Neural cell (in vitro differentiated cells): ENCODE measurements at regions not wholly inside any gene's neighbourhood (a gene's known extent, or its start where the extent isn't known, plus 50 kb on each side); places are given as distances from the start of the nearest gene placed in this dataset.

Experiments used
- H2AFZ ChIP-seq: fragments of 200-600, 300-800 bp; sonication (generic), shearing (Covaris generic); 2 replicates; pipeline ENCODE4 v1.6.0; 2014; ENCODE audit warnings: low read depth, mild to moderate bottlenecking, antibody characterized with exemption, low read length, moderate library complexity
- H3F3A ChIP-seq: fragments of 200-600 bp; shearing (Covaris generic); 2 replicates; pipeline ENCODE4 v1.6.1; 2016; ENCODE audit warnings: mild to moderate bottlenecking, moderate library complexity, mixed read lengths, antibody characterized with exemption, low read length; ENCODE audit not compliant: insufficient read depth, poor library complexity, severe bottlenecking
- H3K27ac ChIP-seq: fragments of 200-600, 300-800 bp; sonication (generic), shearing (Covaris generic); 2 replicates; pipeline ENCODE4 v1.5.1; 2014; ENCODE audit warnings: mild to moderate bottlenecking, low read length, moderate library complexity
- H3K27me3 ChIP-seq: fragments of 300-800, 200-600 bp; sonication (generic), shearing (Covaris generic); 2 replicates; pipeline ENCODE4 v1.6.0; 2014; ENCODE audit warnings: mild to moderate bottlenecking, low read depth, low read length, moderate library complexity; ENCODE audit not compliant: insufficient read depth
- H3K36me3 ChIP-seq: fragments of 300-800, 200-600 bp; sonication (generic), shearing (Covaris generic); 2 replicates; pipeline ENCODE4 v1.5.1; 2014; ENCODE audit warnings: mild to moderate bottlenecking, antibody characterized with exemption, low read length, moderate library complexity; ENCODE audit not compliant: insufficient read depth
- H3K4me2 ChIP-seq: fragments of 300-800, 200-600 bp; sonication (generic), shearing (Covaris generic); 2 replicates; pipeline ENCODE4 v1.6.0; 2014; ENCODE audit warnings: mild to moderate bottlenecking, low read length
- H3K4me3 ChIP-seq: fragments of 300-800, 200-600 bp; sonication (generic), shearing (Covaris generic); 2 replicates; pipeline ENCODE4 v1.5.1; 2014; ENCODE audit warnings: mild to moderate bottlenecking, low read length, moderate library complexity
- H3K79me2 ChIP-seq: fragments of 200-600 bp; shearing (Covaris generic); replicated peaks from 2 replicates; pipeline ENCODE4 v1.6.0; 2014; ENCODE audit warnings: mild to moderate bottlenecking, low read length, moderate library complexity; ENCODE audit not compliant: insufficient read depth
- H3K9ac ChIP-seq: fragments of 300-800, 200-600 bp; sonication (generic), shearing (Covaris generic); 2 replicates; pipeline ENCODE4 v1.6.1; 2016; ENCODE audit warnings: mild to moderate bottlenecking, low read length, mixed read lengths
- H3K9me2 ChIP-seq: fragments of 200-600 bp; shearing (Covaris generic); 2 replicates; pipeline ENCODE4 v1.6.1; 2016; ENCODE audit warnings: mild to moderate bottlenecking, low read length, mixed read lengths; ENCODE audit not compliant: insufficient read depth
- H3K9me3 ChIP-seq: fragments of 200-600, 300-800 bp; sonication (generic), shearing (Covaris generic); 2 replicates; pipeline ENCODE4 v1.6.1; 2016; ENCODE audit warnings: mild to moderate bottlenecking, mixed run types, low read length, moderate library complexity, mixed read lengths
- H4K20me1 ChIP-seq: fragments of 200-600 bp; shearing (Covaris generic); 2 replicates; pipeline ENCODE4 v1.6.1; 2016; ENCODE audit warnings: mild to moderate bottlenecking, mixed run types; ENCODE audit not compliant: insufficient read depth
- EP300 ChIP-seq: fragments of 450-650 bp; conservative IDR thresholded peaks from 2 replicates; pipeline ENCODE4 v1.6.1; 2014; ENCODE audit warnings: antibody characterized with exemption, mild to moderate bottlenecking, moderate library complexity; ENCODE audit not compliant: poor library complexity, severe bottlenecking
- EZH2 ChIP-seq: fragments of 200-600, 300-800 bp; shearing (Covaris generic), sonication (generic); IDR thresholded peaks from 2 replicates; pipeline ENCODE4 v1.6.1; 2014; ENCODE audit warnings: antibody characterized with exemption, low read length, borderline replicate concordance, mild to moderate bottlenecking; ENCODE audit not compliant: insufficient read depth, poor library complexity, severe bottlenecking
- MXI1 ChIP-seq: fragments of 450-650 bp; conservative IDR thresholded peaks from 2 replicates; pipeline ENCODE4 v1.6.1; 2014; ENCODE audit warnings: antibody characterized with exemption, mild to moderate bottlenecking; ENCODE audit not compliant: poor library complexity, severe bottlenecking
- POLR2AphosphoS5 ChIP-seq: IDR thresholded peaks from 2 replicates; pipeline ENCODE4 v1.6.1; 2012
- RAD21 ChIP-seq: fragments of 450-650 bp; conservative IDR thresholded peaks from 2 replicates; pipeline ENCODE4 v1.6.1; 2014; ENCODE audit warnings: antibody characterized with exemption, mild to moderate bottlenecking, moderate library complexity
- SMC3 ChIP-seq: fragments of 450-650 bp; conservative IDR thresholded peaks from 2 replicates; pipeline ENCODE4 v1.6.1; 2014; ENCODE audit warnings: antibody characterized with exemption, mild to moderate bottlenecking, moderate library complexity; ENCODE audit not compliant: poor library complexity
- TAF1 ChIP-seq: IDR thresholded peaks from 2 replicates; pipeline ENCODE4 v1.6.1; 2012; ENCODE audit warnings: low read depth
- TF ChIP-seq, protein P1 (sequence below): IDR thresholded peaks from 2 replicates; pipeline ENCODE4 v1.6.1; 2012; ENCODE audit warnings: borderline replicate concordance
- TF ChIP-seq, protein P2 (sequence below): fragments of 450-650 bp; IDR thresholded peaks from 2 replicates; pipeline ENCODE4 v1.5.1; 2014; ENCODE audit warnings: antibody characterized with exemption, mild to moderate bottlenecking, moderate library complexity; ENCODE audit not compliant: poor library complexity, severe bottlenecking

DNA sequence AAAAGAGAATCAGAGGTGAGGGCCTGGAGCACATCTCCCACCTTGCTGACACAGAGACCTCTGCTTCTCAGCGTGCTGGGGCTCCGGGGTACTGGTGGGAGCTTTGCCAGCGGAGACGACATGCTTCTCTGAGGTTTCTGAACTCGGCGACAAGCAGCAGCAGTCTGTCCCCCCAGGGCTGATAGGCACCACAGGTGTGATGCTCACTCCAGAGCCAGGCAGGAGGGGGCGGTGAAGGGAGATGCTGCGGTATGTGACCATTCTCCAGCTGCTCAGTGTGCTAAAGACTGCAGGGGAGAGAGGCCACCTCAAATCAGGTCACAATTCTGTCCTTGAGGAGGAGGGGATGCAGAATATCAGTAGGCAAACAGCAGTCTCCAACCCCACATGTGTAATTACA is 219.9 kb downstream of the ALDH8A1 start:
- no peaks in the 10 kb centered on the region for H3F3A ChIP-seq
- TF ChIP-seq RAD21 (no peak), EZH2 (no peak), EP300 (no peak), POLR2AphosphoS5 (no peak), TAF1 (no peak), MXI1 (no peak), SMC3 (no peak)
- TF ChIP-seq, protein P1, sequence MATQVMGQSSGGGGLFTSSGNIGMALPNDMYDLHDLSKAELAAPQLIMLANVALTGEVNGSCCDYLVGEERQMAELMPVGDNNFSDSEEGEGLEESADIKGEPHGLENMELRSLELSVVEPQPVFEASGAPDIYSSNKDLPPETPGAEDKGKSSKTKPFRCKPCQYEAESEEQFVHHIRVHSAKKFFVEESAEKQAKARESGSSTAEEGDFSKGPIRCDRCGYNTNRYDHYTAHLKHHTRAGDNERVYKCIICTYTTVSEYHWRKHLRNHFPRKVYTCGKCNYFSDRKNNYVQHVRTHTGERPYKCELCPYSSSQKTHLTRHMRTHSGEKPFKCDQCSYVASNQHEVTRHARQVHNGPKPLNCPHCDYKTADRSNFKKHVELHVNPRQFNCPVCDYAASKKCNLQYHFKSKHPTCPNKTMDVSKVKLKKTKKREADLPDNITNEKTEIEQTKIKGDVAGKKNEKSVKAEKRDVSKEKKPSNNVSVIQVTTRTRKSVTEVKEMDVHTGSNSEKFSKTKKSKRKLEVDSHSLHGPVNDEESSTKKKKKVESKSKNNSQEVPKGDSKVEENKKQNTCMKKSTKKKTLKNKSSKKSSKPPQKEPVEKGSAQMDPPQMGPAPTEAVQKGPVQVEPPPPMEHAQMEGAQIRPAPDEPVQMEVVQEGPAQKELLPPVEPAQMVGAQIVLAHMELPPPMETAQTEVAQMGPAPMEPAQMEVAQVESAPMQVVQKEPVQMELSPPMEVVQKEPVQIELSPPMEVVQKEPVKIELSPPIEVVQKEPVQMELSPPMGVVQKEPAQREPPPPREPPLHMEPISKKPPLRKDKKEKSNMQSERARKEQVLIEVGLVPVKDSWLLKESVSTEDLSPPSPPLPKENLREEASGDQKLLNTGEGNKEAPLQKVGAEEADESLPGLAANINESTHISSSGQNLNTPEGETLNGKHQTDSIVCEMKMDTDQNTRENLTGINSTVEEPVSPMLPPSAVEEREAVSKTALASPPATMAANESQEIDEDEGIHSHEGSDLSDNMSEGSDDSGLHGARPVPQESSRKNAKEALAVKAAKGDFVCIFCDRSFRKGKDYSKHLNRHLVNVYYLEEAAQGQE: no peak
- TF ChIP-seq, protein P2, sequence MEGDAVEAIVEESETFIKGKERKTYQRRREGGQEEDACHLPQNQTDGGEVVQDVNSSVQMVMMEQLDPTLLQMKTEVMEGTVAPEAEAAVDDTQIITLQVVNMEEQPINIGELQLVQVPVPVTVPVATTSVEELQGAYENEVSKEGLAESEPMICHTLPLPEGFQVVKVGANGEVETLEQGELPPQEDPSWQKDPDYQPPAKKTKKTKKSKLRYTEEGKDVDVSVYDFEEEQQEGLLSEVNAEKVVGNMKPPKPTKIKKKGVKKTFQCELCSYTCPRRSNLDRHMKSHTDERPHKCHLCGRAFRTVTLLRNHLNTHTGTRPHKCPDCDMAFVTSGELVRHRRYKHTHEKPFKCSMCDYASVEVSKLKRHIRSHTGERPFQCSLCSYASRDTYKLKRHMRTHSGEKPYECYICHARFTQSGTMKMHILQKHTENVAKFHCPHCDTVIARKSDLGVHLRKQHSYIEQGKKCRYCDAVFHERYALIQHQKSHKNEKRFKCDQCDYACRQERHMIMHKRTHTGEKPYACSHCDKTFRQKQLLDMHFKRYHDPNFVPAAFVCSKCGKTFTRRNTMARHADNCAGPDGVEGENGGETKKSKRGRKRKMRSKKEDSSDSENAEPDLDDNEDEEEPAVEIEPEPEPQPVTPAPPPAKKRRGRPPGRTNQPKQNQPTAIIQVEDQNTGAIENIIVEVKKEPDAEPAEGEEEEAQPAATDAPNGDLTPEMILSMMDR: no peak
- no peak overlapping the region for H3K9ac ChIP-seq
- no peak overlapping the region for H3K4me3 ChIP-seq
- no peaks in the 10 kb centered on the region for H3K9me3 ChIP-seq
- H3K27me3 ChIP-seq: no peaks in the 10 kb centered on the region
- H3K27ac ChIP-seq: no peak overlapping the region
- no peak overlapping the region for H2AFZ ChIP-seq
- no peak overlapping the region for H3K4me2 ChIP-seq
- H3K79me2 ChIP-seq: no peaks in the 10 kb centered on the region
- H3K9me2 ChIP-seq: no peaks in the 10 kb centered on the region
- no peaks in the 10 kb centered on the region for H3K36me3 ChIP-seq
- no peaks in the 10 kb centered on the region for H4K20me1 ChIP-seq

DNA sequence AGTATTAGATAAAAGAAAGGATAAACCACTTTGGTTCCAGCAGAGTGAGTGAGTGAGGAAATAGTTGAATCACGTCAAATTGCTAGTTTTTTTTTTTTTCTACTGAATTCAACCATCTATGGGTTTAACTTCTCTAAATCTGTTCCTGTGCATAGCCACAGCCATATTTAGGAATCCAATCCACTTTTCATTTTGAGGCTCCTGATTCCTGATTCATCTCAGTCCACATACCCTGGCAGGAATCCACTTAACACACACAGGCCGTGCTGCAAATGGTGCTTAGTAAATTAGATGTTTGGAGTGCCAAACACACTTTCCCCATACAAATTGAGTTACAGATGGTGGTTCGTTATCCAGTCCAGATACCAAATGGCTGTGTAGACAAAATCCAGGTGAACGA is 220.3 kb downstream of the ALDH8A1 start:
- Histone ChIP-seq H3F3A (no peaks in the 10 kb centered on the region), H3K4me2 (no peak overlapping the region), H3K79me2 (no peaks in the 10 kb centered on the region), H2AFZ (no peak overlapping the region), H3K9ac (no peak overlapping the region), H3K9me3 (no peaks in the 10 kb centered on the region), H3K9me2 (no peaks in the 10 kb centered on the region), H4K20me1 (no peaks in the 10 kb centered on the region), H3K36me3 (no peaks in the 10 kb centered on the region), H3K27me3 (no peaks in the 10 kb centered on the region), H3K27ac (no peak overlapping the region), H3K4me3 (no peak overlapping the region)
- TF ChIP-seq, protein P2: no peak
- TF ChIP-seq POLR2AphosphoS5: no peak
- no peak for TF ChIP-seq EP300
